HG02571 (cell line): ENCODE measurements at regions not wholly inside any gene's neighbourhood (a gene's known extent, or its start where the extent isn't known, plus 50 kb on each side); places are given as distances from the start of the nearest gene placed in this dataset.

Source experiments
- ATAC-seq: cut with Tn5 transposase; IDR thresholded peaks from one replicate; pipeline ENCODE4 v1.9.1; 2021; ENCODE audit warnings: mild to moderate bottlenecking, moderate library complexity; ENCODE audit not compliant: unreplicated experiment

DNA sequence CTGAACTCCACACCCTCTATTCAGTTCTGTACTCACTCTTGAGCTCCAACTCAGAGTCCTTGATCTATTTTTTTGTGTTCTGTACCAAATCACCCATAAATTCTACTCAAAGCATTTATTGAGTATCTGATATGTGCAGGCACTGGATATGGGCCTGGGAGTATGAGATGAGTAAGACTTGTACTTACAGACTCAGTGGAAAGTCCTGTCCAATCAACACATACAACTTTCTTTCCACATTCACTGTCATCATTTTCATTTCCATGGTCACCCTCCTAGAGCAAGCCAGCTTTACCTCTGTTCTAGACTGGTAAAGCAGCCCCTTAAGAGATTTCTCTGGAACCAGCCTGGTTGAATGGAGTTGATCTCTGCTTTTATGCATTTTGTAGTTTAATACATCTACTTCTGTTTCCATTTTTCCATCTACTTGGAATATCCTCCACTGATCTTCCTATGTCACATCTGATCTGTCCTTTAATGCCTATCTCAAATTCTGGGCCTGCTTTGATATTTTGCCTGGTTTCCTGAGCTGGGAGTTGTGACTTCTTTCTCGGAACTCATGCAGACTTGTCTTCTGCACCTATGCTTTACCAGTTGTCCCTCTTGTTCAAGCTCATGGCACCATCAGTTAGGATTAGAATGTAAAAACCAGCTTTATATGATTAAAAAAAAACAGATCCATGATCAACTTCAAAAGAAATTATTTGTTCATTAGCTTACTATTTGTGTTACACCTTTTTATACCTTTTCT, 96.9 kb upstream of the GLS start:
- ATAC-seq, result no peak

DNA sequence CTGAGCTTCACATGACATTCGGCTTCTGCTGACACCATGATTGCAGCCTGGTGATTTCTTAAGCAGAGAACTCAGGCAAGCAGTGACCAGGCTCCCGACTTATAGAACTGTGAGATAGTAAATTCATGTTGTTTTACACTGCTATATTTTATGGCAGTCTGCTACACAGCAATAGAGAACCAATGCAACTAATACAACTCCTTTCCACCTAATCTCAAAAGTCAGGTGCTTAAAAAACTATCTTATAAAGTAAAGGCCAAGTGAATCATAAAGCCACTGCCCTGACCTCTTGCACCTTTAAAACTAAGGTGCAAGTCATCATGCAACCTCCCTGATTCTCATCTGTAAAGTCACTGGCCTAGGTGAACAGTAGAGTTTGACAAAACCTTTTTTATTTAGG, 95.3 kb upstream of the GLS start:
- ATAC-seq, result no peak

DNA sequence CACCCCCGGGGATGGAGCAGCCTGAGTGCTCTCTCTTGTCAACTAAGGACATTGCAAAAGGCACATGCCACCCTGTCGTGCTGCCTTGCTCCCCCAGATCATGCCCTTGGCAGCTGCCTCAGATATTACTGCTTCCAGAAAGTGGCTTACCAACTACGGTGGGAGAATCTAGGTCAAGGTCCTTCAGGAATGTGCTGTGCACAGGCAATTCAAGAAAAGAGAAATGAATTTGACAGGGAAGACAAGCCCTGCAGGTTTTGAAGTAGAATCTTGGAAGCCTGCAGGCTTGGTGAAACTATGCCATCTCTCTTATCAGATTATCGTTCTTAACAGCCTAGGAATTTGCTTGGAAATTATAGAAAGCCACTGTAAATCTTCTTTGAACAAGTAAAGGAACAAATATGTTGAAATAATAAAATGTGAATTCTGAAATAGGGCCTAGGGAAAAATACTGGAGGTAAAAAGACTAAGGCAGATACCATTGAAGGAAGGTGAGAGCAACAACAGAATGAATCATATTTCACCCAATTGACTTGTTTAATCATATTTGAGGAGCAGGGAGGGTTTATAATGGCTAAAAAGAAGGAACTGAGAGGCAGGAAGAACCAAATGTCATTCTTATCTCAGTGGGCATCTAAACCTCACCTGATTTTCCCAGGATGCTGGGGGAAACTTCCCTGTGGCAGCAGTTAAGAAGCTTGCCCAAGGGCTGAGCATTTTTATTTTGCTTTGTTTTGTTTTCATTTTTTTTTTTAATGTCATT, 94.0 kb upstream of the GLS start:
- no peak for ATAC-seq

DNA sequence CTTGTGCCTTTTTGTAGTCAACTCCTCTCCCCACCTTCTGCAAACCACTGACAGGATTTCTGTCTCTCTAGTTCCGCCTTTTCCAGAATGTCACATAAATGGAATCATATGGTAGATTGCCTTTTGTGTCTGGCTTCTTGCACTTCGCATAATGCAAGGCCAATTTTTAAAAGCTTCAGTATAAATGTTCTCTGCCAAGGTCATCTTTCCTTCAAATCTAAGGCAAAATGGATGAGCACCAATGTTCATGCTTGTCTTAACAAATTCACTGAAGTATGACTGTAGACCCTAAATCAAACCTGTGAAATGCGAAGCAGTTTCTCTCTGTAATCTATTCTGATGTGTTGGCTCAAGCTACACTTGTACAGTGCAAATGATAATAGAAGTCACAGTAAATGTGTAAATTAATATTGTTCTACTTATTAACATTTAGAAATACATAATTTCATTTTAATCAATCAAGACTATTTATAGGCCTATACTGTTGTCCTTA, 92.8 kb upstream of the GLS start:
- no peak for ATAC-seq

DNA sequence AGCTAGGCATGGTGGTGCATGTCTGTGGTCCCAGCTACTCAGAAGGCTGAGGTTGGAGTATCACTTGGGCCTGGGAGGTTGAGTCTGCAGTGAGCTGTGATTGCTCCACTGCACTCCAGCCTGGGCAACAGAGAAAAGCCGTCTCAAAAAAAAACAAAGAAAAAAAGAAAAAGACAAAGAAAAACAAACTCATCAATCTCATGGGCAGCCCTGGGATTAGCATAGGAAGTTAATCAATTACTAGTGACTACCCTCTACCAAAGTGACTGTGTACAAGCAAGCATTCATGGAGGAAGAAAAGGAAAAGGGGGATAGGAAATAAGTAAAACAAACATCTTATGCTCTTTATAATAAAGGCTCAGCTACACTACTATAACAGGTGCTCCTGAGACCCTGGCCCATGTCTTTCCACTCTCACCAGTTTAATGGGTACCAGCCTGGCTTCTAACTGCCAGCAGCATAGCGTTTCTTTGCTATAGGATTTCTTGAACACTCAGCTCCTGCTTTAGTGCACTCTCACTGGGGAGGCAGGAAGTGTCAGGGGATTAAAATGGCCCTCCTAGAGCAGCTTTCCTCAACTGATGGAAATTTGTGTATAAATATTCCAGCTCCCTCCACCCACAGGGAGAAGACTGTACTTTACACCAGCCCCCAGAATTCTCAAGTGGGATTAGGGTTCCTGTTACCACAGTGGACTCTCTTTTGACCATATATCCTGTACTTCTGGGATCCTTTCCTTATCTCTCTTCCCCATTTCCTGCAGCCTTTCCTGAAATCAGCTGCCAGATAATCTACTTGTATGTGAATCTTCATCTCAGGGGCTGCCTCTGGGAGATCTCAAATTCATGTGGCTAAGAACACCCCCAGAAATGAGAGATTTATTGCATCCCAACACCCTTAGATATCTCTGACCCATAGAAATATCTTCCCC, 91.3 kb upstream of the GLS start:
- no peak for ATAC-seq

DNA sequence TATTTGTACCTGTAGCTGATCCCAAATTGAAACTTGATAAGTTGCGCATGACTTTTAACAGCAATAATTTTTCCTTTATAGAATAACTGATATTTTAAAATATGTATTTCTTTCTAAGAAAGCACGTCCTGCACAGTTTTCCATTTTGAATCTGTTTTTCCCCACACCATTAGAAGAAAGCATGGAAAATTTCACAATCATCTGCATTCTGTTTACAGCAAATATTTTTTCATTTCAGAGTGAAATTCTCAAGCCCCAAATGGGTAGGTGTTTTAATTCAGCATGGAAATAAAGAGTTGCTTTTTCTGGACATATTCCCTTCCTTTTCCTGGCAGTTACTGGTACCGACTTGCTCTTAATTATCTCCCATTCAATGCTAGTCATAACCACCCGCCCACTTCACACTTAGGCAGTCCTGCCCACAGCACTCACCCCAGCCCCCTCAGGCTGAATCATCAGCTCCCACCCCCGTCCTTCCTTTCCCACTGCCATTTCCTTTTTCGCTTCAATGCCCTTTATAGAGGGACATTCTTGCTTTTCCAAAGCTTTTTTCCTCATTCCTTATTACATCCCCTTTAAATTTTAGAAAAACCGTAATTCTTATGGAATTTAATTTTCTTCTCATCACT, 89.2 kb upstream of the GLS start:
- no peak for ATAC-seq

DNA sequence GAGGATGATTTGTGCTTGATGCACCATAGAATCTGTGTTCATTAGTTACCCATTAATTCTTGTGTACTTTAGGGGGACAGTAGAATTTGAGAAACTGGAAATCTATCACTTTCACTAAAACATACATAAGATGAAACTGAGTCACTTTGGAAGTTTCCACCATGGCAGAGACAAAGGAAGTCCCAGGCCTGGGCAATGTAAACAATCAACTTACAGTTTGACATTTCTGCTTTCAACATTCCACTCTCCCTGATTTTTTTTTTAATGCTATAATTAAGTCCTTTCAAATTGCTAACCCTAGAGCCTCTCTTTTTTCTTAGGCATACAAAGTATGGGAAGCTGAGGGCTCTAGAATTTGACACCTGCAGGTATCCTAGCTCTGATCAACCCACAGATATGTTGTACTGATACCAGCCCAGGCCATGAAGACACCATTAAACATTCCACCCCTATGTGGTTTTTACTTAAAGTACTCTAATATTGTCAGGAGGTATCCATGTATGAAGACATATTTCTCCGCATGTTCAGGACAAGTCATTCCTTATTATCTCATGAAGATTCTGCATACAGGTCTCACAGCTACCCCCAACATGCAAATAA, 88.5 kb upstream of the GLS start:
- no peak for ATAC-seq

DNA sequence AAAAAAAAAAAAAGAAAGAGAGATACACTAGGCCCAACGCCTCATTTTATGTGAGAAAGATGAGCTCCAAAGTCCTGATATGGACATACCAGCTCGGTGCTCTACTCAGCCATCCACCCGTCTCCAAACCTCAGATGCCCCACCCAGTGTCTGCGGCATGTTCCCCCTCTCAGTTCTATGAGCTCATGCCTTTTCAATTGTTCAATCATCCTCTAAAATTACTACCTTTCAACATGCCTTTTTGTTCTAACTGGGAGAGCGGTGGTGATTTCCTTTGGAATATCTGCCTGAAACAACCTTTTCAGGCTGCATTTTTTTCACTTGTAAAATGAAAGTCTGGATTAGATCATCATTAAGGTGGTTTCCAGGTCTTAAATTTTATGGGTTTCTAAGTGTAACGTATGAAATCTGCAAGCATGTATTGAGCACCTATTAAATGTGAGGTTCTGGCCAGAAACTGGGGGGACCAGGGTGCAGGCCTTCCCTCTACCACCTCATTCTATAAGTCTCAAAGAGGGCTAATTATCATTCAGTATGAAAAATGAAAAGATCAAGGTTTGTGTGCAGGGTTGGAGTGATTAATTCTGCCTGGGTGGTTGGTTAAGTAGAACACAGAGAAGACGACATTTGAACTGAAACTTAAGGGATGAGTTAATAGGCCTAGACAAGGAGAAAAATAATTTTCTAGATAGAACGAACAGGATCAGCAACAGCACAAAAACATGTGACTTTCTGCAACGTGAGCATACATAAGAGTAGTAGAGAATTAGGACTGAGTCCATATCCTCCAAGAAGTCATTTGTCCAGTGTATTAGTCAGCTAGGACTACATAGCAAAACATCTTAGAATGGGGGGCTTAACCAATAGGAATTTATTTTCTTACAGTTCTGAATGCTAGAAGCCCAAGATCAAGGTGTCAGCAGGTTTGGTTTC, 87.4 kb upstream of the GLS start:
- ATAC-seq, result no peak

DNA sequence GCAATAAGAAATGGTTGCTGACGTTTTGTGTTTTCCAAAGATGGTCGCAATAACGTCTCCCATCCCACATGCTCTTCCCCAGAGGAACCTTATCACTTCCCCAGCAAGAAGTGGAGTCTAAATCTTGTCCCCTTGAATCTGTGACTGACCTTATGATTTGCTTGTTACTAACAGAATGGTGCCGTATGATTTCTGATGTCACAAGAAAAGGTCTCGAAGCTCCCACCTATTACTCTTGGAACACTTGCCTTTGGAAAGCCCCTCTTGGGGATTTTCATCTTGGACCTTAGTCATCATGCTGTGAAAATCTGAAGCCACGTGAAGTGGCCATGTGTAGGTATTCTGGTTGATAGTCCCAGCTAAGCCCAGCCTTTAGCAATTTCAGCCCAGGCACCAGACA, 86.2 kb upstream of the GLS start:
- no peak for ATAC-seq

DNA sequence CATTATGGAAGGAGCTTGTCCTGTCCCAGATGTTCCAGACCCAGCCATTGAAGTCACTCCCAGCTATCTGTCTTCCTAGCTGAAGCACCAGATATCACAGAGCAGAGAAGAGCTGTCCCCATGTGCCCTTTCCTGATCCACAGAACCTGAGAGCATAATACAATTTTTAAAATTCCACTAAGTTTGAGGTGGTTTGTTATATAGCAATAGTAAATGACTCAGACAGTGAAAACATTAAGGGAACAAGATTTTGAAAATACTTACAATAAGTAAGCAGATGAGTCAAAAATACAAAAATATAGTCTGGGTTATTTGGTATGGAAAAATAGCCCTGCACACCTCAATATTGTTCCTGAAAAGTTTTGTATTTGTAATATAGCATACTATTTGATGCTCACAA, 85.8 kb upstream of the GLS start:
- ATAC-seq, result no peak

DNA sequence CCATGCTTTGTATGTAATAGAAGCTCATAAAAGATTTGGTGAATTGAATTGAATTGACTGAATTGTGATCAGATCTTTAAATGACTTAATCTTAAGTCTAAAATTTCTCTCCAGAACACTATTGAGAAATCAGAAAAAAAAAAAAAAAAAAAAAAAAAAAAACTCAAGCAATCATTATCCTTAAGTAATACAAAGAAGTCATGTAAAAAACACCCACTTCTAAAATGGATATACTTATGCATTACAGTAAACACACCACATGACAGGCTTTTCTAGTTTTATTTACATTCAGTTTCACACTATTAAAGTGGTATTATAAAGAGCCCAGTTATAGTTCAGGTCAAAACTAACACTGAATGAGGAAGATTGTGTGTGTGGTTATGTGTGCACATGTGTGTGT, 84.9 kb upstream of the GLS start:
- no peak for ATAC-seq

DNA sequence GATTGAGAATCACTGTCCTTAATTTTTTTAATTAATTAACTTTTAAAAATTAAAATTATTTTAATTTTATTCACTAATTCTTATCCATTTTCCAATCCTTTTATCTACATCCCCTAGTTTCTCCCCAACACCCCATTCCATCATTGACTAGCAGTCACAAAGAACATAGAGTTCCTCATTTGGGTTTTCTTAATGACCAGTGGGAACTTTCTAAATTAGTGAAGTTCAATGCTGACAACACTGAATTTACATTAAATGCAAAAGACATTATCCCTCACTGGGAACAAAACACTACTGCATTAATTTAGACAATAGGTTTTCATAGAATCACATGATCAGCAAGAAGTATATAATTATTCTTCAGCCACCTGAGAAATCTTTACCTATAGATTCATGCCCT, 80.6 kb upstream of the GLS start:
- ATAC-seq, result no peak

DNA sequence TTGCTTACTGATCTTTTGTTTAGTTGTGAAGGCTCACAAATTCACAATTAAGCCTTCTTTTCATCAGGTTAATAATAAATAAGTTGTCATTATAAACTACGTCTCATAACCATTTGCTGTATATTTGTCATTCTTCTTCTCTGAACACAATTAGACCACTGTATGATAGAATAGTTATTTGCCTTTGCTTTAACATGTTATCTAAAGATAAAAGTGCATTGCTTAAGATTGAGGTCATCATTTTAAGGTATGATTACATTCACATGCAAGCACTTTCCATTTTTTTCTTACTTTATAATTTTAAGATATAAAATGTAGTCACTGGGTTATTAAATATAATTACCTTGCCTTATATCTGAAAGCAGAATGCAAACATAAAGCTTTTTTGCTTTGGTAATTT, 80.1 kb upstream of the GLS start:
- no peak for ATAC-seq

DNA sequence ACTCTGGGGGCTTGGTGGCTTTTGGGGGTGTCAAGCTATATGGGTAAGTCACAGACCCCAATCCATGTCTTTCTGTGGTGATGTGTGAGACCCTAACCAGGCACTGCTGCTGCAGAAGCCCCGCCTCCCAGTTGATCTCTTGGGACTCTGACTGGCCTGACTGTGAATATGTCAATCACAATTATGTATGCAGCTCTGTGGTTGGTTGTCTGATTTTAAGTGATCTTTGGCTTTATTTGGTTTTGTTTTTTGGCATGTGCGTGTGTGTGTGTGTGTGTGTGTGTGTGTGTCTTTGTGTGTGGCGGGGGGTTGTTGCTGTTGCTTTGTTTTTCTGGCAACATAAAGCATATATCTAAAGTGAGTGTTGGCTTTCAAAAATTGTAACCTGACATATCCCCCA, 78.5 kb upstream of the GLS start:
- ATAC-seq, result no peak

DNA sequence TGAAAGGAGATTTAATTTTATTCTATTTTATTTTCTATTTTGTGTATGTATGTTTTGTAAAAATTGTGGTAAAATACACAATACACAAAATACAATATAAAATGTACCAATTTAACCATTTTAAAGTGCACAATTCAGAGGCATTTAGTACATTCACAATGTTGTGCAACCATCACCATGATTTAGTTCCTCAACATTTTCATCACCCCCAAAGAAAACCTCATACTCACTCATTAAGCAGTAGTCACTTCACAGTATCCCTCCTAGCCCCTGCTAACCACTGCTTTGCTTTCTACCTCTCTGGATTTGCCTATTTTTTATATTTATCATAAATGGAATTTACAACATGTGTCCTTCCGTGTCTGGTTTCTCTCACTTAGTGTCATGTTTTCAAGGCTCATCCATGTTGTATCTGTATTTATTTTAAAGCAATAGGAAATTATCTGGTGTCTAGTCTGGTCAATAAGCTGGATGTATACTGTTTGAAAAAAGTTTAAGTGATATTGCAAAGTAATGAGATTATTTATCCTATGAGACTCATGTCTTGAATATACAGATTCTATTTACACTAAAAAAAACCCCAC, 77.9 kb upstream of the GLS start:
- no peak for ATAC-seq

DNA sequence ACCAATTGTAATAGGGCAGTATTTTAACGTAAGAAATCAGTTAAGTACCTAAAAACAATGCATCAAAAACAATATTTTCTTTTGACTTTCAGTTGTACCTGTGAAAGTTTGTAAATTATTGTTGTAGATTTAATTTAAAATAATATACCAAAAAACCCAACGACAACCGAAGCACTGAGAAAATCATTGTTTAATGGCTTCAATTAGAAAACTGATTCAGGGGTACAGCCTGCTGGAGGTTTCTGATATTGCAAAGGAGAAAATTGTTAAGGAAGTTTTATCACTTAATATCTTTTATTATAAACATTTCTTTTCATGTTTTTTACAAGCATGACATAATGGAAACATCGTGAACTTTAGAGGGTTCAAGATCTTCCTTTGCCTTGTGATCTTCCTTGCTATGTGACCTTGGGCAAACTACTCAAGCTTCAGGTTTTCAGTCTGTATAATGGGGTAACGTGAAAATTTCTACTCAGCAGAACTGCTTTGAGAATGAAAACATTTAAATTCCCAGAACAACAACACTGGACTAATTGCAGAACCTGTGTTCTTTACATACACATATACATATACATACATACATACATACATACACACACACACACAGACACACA, 76.3 kb upstream of the GLS start:
- ATAC-seq, result no peak

DNA sequence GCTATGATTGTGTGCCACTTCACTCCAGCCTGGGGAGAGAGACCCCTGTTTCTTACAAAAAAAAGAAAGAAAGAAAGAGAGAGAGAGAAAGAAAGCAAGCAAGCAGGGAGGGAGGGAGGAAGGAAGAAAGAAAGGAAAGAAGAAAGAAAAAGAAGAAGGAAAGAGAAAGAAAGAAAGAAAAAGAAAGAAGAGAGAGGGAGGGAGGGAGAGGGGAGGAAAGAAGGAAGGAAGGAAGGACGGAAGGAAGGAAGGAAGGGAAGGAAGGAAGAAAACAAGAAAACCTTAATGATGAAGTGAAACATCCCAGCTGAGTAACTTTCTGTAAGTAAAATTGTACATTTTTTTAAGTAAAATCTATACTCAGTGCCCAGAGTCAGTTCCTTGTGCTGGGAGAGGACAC, 75.5 kb upstream of the GLS start:
- ATAC-seq, result no peak

DNA sequence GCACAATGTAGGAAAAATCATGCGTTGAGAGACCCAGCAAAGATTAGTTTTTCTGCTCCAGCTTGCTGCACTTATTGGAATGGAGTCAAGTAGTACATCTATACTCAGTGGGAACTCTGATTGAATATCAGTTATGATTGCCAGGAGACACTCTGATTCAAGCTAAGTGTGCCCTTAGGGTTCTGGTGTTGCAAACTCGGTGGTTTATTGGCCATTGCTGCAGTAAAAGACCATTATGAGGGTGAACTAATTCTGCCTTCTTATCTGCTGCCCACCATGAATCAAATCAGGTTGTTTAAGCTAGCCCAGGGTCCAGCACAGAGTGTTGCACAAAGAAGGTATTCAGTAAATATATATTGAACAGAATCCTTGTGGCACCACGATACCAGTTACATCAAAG, 74.8 kb upstream of the GLS start:
- ATAC-seq, result no peak

DNA sequence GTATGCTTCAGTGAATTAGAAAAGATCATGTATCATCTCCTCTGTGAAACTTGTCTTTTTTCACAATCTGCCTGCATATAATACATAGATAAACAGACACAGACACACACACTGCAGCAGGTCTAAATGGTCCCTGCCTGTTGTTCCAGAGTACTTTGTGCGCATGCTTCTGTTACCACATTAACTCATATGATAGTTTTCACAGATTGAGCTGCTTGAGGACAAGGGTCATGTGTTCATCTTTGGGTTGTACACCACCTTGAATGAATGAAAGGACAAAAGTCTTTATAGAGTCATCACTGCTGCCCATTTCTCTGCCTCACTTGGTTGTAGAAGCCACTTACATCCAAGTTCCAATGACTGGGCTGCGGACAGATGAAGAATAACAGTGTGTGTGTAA, 72.7 kb upstream of the GLS start:
- no peak for ATAC-seq
